ENCODE measurements at regions not wholly inside any gene's neighbourhood (a gene's known extent, or its start where the extent isn't known, plus 50 kb on each side); places are given as distances from the start of the nearest gene placed in this dataset.
"Not testable (repeated sequence)": the region's sequence is repeated elsewhere in the genome, so short reads cannot be mapped to it uniquely, and the experiment has no call there.

- H3K27me3 ChIP-seq (ENCODE audit: insufficient read depth, low read length, poor library complexity); H3K56ac ChIP-seq (ENCODE audit: low read length); H2AK5ac ChIP-seq (ENCODE audit: low read length); H3K4me2 ChIP-seq (ENCODE audit: low read length); H3K4ac ChIP-seq (ENCODE audit: low read depth, low read length); H3K27ac ChIP-seq (ENCODE audit: low read depth, low read length); H3K36me3 ChIP-seq (ENCODE audit: control insufficient read depth, insufficient read depth, low read length); H2BK120ac ChIP-seq (ENCODE audit: low read depth, low read length); H3K23ac ChIP-seq (ENCODE audit: low read length); H3K4me1 ChIP-seq (ENCODE audit: control insufficient read depth, low read depth, low read length); H3K79me2 ChIP-seq (ENCODE audit: control insufficient read depth, insufficient read depth, low read length); H2BK5ac ChIP-seq (ENCODE audit: low read length); H3K79me1 ChIP-seq (ENCODE audit: low read length); H3K18ac ChIP-seq (ENCODE audit: low read length); H4K8ac ChIP-seq (ENCODE audit: low read depth, low read length); H3K4me3 ChIP-seq (ENCODE audit: low read length); H3K9ac ChIP-seq (ENCODE audit: low read length); H2BK15ac ChIP-seq (replicated peaks; ENCODE audit: low read depth); H4K5ac ChIP-seq (ENCODE audit: low read length); DNase-seq: not testable (repeated sequence)
- no CpG with 5 or more reads among the region's 5 CpGs for WGBS (ENCODE audit: extremely low coverage, insufficient coverage, low lambda C conversion rate)
These were observed 217.5 kb downstream of the TXNL1 start for GRCh38 chr18:56420868-56421267.

GRCh38 chr18:56414357-56414756, 224.0 kb downstream of the TXNL1 start:
- WGBS (ENCODE audit: extremely low coverage, insufficient coverage, low lambda C conversion rate): no CpG with 5 or more reads among the region's 2 CpGs
- Histone ChIP-seq H3K79me2 (ENCODE audit: control insufficient read depth, insufficient read depth, low read length) (no peaks in the 10 kb centered on the region), H3K4me1 (ENCODE audit: control insufficient read depth, low read depth, low read length) (no peaks in the 10 kb centered on the region), H3K4me3 (ENCODE audit: low read length) (no peak overlapping the region), H3K79me1 (ENCODE audit: low read length) (no peaks in the 10 kb centered on the region), H2BK15ac (replicated peaks; ENCODE audit: low read depth) (no peak overlapping the region), H2BK120ac (ENCODE audit: low read depth, low read length) (no peak overlapping the region), H3K9ac (ENCODE audit: low read length) (no peak overlapping the region), H3K56ac (ENCODE audit: low read length) (no peak overlapping the region), H3K23ac (ENCODE audit: low read length) (no peak overlapping the region), H3K18ac (ENCODE audit: low read length) (no peak overlapping the region), H2BK5ac (ENCODE audit: low read length) (no peak overlapping the region), H3K27me3 (ENCODE audit: insufficient read depth, low read length, poor library complexity) (no peaks in the 10 kb centered on the region), H3K4me2 (ENCODE audit: low read length) (no peak overlapping the region), H4K5ac (ENCODE audit: low read length) (no peak overlapping the region), H2AK5ac (ENCODE audit: low read length) (no peak overlapping the region), H3K27ac (ENCODE audit: low read depth, low read length) (no peak overlapping the region), H3K4ac (ENCODE audit: low read depth, low read length) (no peak overlapping the region), H4K8ac (ENCODE audit: low read depth, low read length) (no peak overlapping the region), H3K36me3 (ENCODE audit: control insufficient read depth, insufficient read depth, low read length) (no peaks in the 10 kb centered on the region)
- DNase-seq: no peak

GRCh38 chr18:56413862-56414261, 224.5 kb downstream of the TXNL1 start:
- Histone ChIP-seq H3K4me1 (ENCODE audit: control insufficient read depth, low read depth, low read length) (no peaks in the 10 kb centered on the region), H2BK120ac (ENCODE audit: low read depth, low read length) (no peak overlapping the region), H3K27ac (ENCODE audit: low read depth, low read length) (no peak overlapping the region), H4K5ac (ENCODE audit: low read length) (no peak overlapping the region), H4K8ac (ENCODE audit: low read depth, low read length) (no peak overlapping the region), H3K79me2 (ENCODE audit: control insufficient read depth, insufficient read depth, low read length) (no peaks in the 10 kb centered on the region), H3K36me3 (ENCODE audit: control insufficient read depth, insufficient read depth, low read length) (no peaks in the 10 kb centered on the region), H3K23ac (ENCODE audit: low read length) (no peak overlapping the region), H3K79me1 (ENCODE audit: low read length) (no peaks in the 10 kb centered on the region), H3K4me3 (ENCODE audit: low read length) (no peak overlapping the region), H3K4me2 (ENCODE audit: low read length) (no peak overlapping the region), H2BK5ac (ENCODE audit: low read length) (no peak overlapping the region), H2AK5ac (ENCODE audit: low read length) (no peak overlapping the region), H3K56ac (ENCODE audit: low read length) (no peak overlapping the region), H3K18ac (ENCODE audit: low read length) (no peak overlapping the region), H3K4ac (ENCODE audit: low read depth, low read length) (no peak overlapping the region), H3K9ac (ENCODE audit: low read length) (no peak overlapping the region), H3K27me3 (ENCODE audit: insufficient read depth, low read length, poor library complexity) (no peaks in the 10 kb centered on the region), H2BK15ac (replicated peaks; ENCODE audit: low read depth) (no peak overlapping the region)
- no CpG with 5 or more reads among the region's 3 CpGs for WGBS (ENCODE audit: extremely low coverage, insufficient coverage, low lambda C conversion rate)
- no peak for DNase-seq

GRCh38 chr18:56412951-56413350, 225.4 kb downstream of the TXNL1 start:
- H3K23ac ChIP-seq (ENCODE audit: low read length): no peak overlapping the region
- H2BK5ac ChIP-seq (ENCODE audit: low read length): no peak overlapping the region
- H3K56ac ChIP-seq (ENCODE audit: low read length): no peak overlapping the region
- no peak overlapping the region for H3K18ac ChIP-seq (ENCODE audit: low read length)
- no peak overlapping the region for H3K4ac ChIP-seq (ENCODE audit: low read depth, low read length)
- no peak overlapping the region for H2BK15ac ChIP-seq (replicated peaks; ENCODE audit: low read depth)
- H3K4me3 ChIP-seq (ENCODE audit: low read length): no peak overlapping the region
- no peak overlapping the region for H3K9ac ChIP-seq (ENCODE audit: low read length)
- no CpG with 5 or more reads among the region's 1 CpG for WGBS (ENCODE audit: extremely low coverage, insufficient coverage, low lambda C conversion rate)
- H3K4me1 ChIP-seq (ENCODE audit: control insufficient read depth, low read depth, low read length): no peaks in the 10 kb centered on the region
- no peak overlapping the region for H2AK5ac ChIP-seq (ENCODE audit: low read length)
- no peaks in the 10 kb centered on the region for H3K27me3 ChIP-seq (ENCODE audit: insufficient read depth, low read length, poor library complexity)
- H4K8ac ChIP-seq (ENCODE audit: low read depth, low read length): no peak overlapping the region
- H3K36me3 ChIP-seq (ENCODE audit: control insufficient read depth, insufficient read depth, low read length): no peaks in the 10 kb centered on the region
- H2BK120ac ChIP-seq (ENCODE audit: low read depth, low read length): no peak overlapping the region
- H3K79me1 ChIP-seq (ENCODE audit: low read length): no peaks in the 10 kb centered on the region
- H3K79me2 ChIP-seq (ENCODE audit: control insufficient read depth, insufficient read depth, low read length): no peaks in the 10 kb centered on the region
- no peak overlapping the region for H4K5ac ChIP-seq (ENCODE audit: low read length)
- no peak overlapping the region for H3K27ac ChIP-seq (ENCODE audit: low read depth, low read length)
- H3K4me2 ChIP-seq (ENCODE audit: low read length): no peak overlapping the region
- no peak for DNase-seq

- no peak overlapping the region for H2BK5ac ChIP-seq (ENCODE audit: low read length)
- no peak overlapping the region for H3K4ac ChIP-seq (ENCODE audit: low read depth, low read length)
- no peaks in the 10 kb centered on the region for H3K27me3 ChIP-seq (ENCODE audit: insufficient read depth, low read length, poor library complexity)
- H2AK5ac ChIP-seq (ENCODE audit: low read length): no peak overlapping the region
- no peak overlapping the region for H4K5ac ChIP-seq (ENCODE audit: low read length)
- no peak overlapping the region for H3K56ac ChIP-seq (ENCODE audit: low read length)
- no peak overlapping the region for H3K9ac ChIP-seq (ENCODE audit: low read length)
- no peaks in the 10 kb centered on the region for H3K79me1 ChIP-seq (ENCODE audit: low read length)
- no peaks in the 10 kb centered on the region for H3K36me3 ChIP-seq (ENCODE audit: control insufficient read depth, insufficient read depth, low read length)
- no peak overlapping the region for H3K23ac ChIP-seq (ENCODE audit: low read length)
- H3K18ac ChIP-seq (ENCODE audit: low read length): no peak overlapping the region
- no peak for DNase-seq
- no peak overlapping the region for H2BK15ac ChIP-seq (replicated peaks; ENCODE audit: low read depth)
- no peak overlapping the region for H4K8ac ChIP-seq (ENCODE audit: low read depth, low read length)
- no peak overlapping the region for H2BK120ac ChIP-seq (ENCODE audit: low read depth, low read length)
- H3K4me2 ChIP-seq (ENCODE audit: low read length): no peak overlapping the region
- no peak overlapping the region for H3K4me3 ChIP-seq (ENCODE audit: low read length)
- no peaks in the 10 kb centered on the region for H3K4me1 ChIP-seq (ENCODE audit: control insufficient read depth, low read depth, low read length)
- no peaks in the 10 kb centered on the region for H3K79me2 ChIP-seq (ENCODE audit: control insufficient read depth, insufficient read depth, low read length)
- no peak overlapping the region for H3K27ac ChIP-seq (ENCODE audit: low read depth, low read length)
These were observed 228.7 kb downstream of the TXNL1 start for GRCh38 chr18:56409736-56410135.

GRCh38 chr18:56407646-56408180, 230.7 kb downstream of the TXNL1 start:
- H4K5ac ChIP-seq (ENCODE audit: low read length): no peak overlapping the region
- no peak for DNase-seq
- H3K36me3 ChIP-seq (ENCODE audit: control insufficient read depth, insufficient read depth, low read length): no peaks in the 10 kb centered on the region
- no peak overlapping the region for H3K4ac ChIP-seq (ENCODE audit: low read depth, low read length)
- no peaks in the 10 kb centered on the region for H3K27me3 ChIP-seq (ENCODE audit: insufficient read depth, low read length, poor library complexity)
- H3K27ac ChIP-seq (ENCODE audit: low read depth, low read length): no peak overlapping the region
- H3K9ac ChIP-seq (ENCODE audit: low read length): no peak overlapping the region
- H2BK120ac ChIP-seq (ENCODE audit: low read depth, low read length): no peak overlapping the region
- no peaks in the 10 kb centered on the region for H3K79me1 ChIP-seq (ENCODE audit: low read length)
- no peak overlapping the region for H3K56ac ChIP-seq (ENCODE audit: low read length)
- H3K4me2 ChIP-seq (ENCODE audit: low read length): no peak overlapping the region
- H3K4me3 ChIP-seq (ENCODE audit: low read length): no peak overlapping the region
- H3K4me1 ChIP-seq (ENCODE audit: control insufficient read depth, low read depth, low read length): no peaks in the 10 kb centered on the region
- H3K23ac ChIP-seq (ENCODE audit: low read length): no peak overlapping the region
- no peak overlapping the region for H3K18ac ChIP-seq (ENCODE audit: low read length)
- no CpG with 5 or more reads among the region's 4 CpGs for WGBS (ENCODE audit: extremely low coverage, insufficient coverage, low lambda C conversion rate)
- no peak overlapping the region for H2AK5ac ChIP-seq (ENCODE audit: low read length)
- H2BK15ac ChIP-seq (replicated peaks; ENCODE audit: low read depth): no peak overlapping the region
- no peaks in the 10 kb centered on the region for H3K79me2 ChIP-seq (ENCODE audit: control insufficient read depth, insufficient read depth, low read length)
- H4K8ac ChIP-seq (ENCODE audit: low read depth, low read length): no peak overlapping the region
- H2BK5ac ChIP-seq (ENCODE audit: low read length): no peak overlapping the region
